ENCODE measurements at regions not wholly inside any gene's neighbourhood (a gene's known extent, or its start where the extent isn't known, plus 50 kb on each side); places are given as distances from the start of the nearest gene placed in this dataset.
"Not testable (repeated sequence)": the region's sequence is repeated elsewhere in the genome, so short reads cannot be mapped to it uniquely, and the experiment has no call there.

- DNase-seq: no peak
Observed at GRCh38 chr3:82020282-82020681, 258.8 kb upstream of the GBE1 start.

GRCh38 chr3:82015241-82015640 lies 253.8 kb upstream of the GBE1 start:
- no peak for DNase-seq

DNA sequence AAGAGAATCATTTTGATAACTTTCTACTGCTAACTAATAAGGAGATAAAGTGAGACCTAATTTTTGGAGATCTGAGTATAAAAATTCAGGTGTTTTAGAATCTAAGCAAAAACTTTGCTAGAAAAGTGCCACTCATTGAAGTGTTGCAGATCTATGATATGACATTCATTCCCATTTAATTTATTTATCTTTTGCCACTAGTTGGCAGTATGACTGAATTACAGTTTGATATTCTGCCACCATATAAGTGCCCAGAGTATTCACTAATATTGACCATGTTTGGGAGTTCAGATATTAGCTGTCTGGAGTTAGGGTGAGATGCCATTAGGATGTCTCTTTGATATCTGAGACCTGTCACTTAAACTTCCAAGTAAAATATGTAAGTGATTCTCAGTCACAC lies 251.3 kb upstream of the GBE1 start:
- DNase-seq: no peak

DNA sequence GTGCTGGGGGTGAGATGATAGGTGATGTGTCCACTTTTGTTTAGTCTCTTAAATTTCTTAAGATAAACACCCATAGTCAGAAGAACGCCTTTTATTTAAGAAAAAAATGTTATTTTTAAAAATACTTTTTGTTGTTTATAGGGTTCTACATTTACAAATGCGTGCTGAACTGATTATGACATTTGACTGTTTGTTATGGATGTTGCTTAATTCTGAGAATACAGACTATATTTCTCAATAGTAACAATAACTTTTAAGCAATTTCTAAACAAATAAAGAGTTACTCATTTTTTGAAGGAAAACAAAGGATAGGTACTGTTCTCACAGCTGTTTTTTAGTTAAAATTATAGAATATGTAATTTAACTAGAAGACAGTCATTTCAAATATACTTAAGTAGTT lies 249.9 kb upstream of the GBE1 start:
- no peak for DNase-seq

DNA sequence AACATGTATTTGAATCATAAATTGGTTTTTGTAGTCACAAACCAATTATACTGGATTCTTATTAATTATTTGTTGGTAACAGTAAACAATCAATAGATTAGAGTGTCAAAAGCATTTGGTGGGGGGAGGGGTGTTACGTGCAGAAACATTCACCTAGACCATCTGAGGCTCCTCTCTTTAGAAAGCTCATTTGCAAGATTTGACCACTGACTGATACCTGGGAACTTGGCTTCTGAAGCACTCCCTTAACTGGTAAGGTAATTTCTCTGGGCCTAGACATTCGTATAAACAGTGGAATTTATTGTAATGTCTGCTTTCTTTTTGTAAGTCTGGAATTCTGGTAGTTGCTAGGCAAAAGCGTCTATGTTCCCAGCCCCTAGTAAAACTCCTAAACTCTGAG lies 243.8 kb upstream of the GBE1 start:
- DNase-seq: no peak

- no peak for DNase-seq
Observed at GRCh38 chr3:82004266-82004665, 242.8 kb upstream of the GBE1 start.

DNA sequence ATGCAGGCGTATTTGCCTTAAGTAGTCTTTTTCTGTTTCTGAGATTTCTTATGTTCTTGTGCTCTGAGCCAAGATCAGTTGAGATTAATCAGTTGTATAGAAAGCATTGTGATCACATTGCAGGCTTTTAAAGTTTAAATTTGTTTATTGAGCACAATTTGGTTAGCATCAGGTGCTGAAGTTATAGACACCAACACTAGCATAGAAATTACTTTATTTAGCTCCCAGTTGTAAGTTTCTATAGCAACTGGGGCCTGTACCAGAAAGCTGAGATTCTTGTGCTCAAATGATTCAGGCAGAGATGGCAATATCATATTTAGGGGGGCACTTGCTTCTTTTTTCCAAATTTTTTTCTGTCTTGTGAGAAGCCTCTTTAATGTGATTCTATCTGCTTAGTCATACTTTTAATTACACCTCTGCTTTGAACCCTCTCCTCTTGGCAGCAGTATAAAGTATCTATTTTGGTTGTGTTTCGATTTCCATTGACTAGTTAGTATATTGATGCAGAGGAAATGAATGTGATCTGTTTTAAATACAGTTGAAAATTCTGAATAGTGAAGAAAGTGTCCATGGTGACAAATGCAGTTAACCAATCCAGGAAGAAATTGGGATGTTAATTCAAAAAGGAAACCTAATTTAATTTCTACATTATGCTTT lies 241.7 kb upstream of the GBE1 start:
- DNase-seq: no peak

GRCh38 chr3:82002491-82002890 lies 241.0 kb upstream of the GBE1 start:
- no peak for DNase-seq

- DNase-seq: no peak
Observed at GRCh38 chr3:82001276-82001923, 240.0 kb upstream of the GBE1 start.

GRCh38 chr3:82000773-82001172 lies 239.3 kb upstream of the GBE1 start:
- DNase-seq: no peak

DNA sequence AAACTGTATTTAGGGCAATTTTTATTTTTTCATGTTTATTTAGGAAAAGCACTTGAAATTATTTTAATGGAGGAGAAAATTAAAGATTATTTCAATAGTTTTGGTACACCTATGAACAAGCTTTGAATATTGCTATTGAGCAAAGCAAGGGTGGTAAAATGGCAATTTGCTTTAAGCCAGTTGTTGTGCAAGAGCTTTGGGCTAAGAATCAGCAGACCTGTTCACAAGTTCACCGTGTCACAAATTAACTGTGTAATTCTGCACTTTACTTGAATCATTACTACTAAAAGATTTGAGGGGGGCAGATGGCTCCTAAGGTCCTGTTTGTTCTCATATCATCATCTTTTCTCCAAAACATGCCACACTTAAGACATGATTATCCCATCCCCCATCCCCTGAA lies 238.9 kb upstream of the GBE1 start:
- DNase-seq: no peak

- no peak for DNase-seq
Observed at GRCh38 chr3:81998907-81999306, 237.5 kb upstream of the GBE1 start.

DNA sequence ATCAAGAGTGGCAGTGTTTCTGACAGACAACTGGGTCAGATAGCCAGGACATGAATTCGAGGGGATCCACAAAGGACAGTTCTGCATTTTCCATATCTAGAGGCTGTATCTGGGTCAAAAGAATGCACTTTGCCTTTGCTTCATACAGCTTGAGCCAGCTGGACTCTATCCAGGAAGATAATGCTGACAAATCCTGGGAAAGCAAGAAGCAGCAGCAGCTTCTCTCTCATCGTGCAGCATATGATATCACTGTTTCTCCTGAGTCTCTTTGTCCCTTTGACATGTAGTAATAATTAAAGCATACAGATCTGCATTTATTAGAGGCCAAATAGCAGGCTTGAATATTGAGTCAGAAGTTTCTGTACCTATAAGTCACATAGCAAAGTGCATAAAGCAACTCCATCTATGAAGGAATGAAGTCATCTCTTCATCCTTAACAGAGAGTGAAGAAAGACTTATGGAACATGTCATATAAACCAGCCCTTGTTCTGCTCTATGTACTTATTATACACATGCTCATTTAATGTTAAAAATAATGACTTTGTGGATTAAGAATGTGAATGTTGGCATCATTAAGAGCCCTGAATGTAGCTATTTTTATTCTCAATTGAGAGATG lies 236.8 kb upstream of the GBE1 start:
- peak; percentile 23 to 38 for DNase-seq

- no peak for DNase-seq
Observed at GRCh38 chr3:81997390-81997789, 235.9 kb upstream of the GBE1 start.

- no peak for DNase-seq
Observed at GRCh38 chr3:81995329-81995728, 233.9 kb upstream of the GBE1 start.

GRCh38 chr3:81989758-81990157 lies 228.3 kb upstream of the GBE1 start:
- no peak for DNase-seq

DNA sequence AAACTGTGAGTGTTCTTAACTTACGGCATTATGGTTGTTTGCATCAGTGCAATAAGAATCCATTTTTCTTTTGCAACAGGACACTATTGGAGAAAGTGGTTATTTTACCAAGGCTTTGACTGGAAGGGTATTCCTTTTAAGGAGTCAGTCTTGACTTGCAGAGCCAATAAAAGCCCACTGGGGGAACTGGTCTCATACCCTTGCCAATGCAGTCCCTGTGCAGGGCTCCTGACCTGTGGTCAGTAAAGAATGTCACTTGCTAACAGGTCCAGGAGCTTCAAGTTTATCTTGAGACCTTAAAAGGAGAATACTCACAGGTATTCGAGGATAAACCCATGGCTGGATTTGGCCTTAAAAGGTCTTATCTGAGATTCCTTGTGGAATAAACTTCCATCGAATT lies 227.8 kb upstream of the GBE1 start:
- no peak for DNase-seq

DNA sequence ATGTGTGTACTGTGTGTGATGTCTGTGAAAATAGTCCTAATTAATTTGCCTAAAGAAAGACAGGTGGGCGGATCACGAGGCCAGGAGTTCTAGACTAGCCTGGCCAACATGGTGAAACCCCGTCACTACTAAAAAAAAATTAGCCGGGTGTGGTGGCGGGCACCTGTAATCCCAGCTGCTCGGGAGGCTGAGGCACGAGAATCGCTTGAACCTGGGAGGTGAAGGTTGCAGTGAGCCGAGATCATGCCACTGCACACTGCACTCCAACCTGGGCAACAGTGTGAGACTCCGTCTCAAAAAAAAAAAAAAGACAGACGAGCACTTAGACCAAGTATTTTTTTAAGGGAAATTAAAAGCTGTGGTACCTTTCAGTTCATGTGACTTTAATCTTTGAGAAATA lies 226.0 kb upstream of the GBE1 start:
- not testable (repeated sequence) for DNase-seq

GRCh38 chr3:81985996-81986723 lies 224.7 kb upstream of the GBE1 start:
- no peak for DNase-seq

GRCh38 chr3:81983382-81983781 lies 221.9 kb upstream of the GBE1 start:
- DNase-seq: no peak

GRCh38 chr3:81980596-81981494 lies 219.4 kb upstream of the GBE1 start:
- no peak for DNase-seq

GRCh38 chr3:81974751-81975150 lies 213.3 kb upstream of the GBE1 start:
- DNase-seq: no peak

All from right lung (tissue), 2 donors.